GM19468 (cell line): ENCODE measurements at regions not wholly inside any gene's neighbourhood (a gene's known extent, or its start where the extent isn't known, plus 50 kb on each side); places are given as distances from the start of the nearest gene placed in this dataset.
"Not testable (repeated sequence)": the region's sequence is repeated elsewhere in the genome, so short reads cannot be mapped to it uniquely, and the experiment has no call there.

ENCODE experiments used
- ATAC-seq: cut with Tn5 transposase; IDR thresholded peaks from one replicate; pipeline ENCODE4 v1.9.1; 2021; ENCODE audit warnings: mild to moderate bottlenecking, moderate library complexity, moderate number of reproducible peaks; ENCODE audit not compliant: unreplicated experiment; ENCODE audit errors: extremely low read depth

DNA sequence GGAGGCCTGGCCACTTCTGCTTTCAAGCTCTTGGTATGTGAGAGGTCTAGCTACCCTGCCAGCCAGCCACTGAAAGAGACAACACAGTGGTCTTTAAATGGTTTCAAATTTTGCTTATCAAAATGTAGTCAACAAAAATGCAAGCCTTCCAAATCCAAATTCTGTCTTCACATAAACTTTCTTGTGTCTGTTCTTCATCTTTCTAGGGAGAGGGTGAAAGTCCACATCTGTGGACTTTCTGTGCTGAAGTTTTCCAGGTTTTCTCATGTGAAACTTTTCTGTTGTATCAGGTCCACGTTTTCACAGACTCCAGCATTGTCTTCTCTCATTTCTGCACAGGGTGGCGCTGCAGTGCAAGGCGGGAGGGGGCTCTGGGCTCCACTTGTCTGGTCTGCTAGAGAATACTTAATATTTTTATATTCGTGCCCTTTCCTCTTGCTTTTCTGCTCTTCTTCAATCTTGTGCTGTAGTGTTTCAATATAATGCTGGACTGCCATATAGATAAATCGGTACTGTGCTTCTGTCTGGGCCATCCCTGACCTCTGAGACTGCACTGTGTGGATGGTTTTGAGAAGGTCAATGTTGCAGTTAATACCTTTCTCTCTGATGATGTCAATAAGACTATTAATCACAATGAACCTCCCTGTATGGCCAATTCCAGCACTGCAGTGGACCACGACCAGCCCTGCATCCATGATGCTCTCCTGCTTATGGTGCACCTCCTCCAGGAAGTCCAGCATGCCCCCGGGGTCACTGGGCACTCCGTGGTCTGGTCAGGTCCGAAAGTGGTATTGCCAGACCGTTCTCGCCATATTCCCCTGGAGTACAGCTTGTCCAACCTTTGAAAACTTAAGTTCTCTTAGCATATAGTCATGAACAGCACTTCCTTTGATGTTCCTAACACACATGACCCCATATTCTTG lies 161.6 kb upstream of the TNFAIP3 start:
- ATAC-seq, result no peak

DNA sequence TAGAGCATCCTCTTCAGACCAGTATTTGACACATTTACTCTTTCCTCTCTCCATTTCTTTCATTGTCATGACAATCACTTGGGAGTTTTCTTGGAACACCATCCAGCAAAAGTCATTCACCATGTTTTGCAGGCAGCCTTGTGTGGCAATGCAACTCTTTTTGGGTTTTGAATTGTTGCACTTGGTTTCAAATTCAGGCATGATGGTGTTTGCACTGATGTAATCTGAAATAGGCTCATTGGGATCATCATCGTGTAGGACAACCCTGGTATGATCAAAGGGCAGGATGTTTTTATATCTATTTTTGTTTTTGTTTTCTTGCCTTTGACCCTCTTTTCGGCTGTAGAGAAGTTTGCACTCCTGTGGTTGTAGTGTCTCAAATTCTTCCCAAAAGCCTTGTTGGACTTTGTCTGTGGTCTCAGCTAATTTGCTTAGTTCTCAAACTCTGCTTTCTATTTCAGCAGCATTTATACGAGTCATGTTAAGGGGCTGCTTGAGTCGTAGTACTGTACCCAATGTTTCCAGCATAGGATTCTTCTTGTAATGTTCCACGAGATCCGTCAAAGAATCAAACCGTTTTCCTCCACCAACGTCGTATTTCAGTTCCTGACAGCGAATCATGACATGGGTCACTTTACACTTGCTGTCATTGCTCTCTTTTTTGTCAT lies 160.8 kb upstream of the TNFAIP3 start:
- no peak for ATAC-seq

DNA sequence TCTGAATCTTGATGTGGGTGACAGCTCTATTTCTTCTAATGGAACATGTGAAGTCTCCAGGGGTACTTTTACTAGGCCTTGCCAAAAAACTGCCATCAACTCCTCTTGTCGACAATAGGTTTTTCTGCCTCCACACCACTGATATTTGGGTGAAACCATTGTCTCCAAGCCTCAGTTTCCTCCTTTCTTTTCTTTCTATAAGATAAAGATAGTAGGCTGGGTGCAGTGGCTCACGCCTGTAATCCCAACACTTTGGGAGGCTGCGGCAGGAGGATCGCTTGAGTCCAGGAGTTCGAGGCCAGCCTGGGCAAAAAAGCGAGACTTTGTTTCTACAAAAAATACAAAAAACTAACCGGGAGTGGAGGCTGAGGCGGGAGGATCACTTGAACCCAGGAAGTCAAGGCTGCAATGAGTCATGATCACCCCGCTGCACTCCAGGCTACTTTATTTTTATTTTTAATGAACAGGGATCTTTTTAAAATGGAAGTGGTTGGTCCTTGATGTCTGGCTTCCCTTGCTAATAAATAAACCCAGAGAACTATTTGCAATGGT lies 159.9 kb upstream of the TNFAIP3 start:
- no peak for ATAC-seq

DNA sequence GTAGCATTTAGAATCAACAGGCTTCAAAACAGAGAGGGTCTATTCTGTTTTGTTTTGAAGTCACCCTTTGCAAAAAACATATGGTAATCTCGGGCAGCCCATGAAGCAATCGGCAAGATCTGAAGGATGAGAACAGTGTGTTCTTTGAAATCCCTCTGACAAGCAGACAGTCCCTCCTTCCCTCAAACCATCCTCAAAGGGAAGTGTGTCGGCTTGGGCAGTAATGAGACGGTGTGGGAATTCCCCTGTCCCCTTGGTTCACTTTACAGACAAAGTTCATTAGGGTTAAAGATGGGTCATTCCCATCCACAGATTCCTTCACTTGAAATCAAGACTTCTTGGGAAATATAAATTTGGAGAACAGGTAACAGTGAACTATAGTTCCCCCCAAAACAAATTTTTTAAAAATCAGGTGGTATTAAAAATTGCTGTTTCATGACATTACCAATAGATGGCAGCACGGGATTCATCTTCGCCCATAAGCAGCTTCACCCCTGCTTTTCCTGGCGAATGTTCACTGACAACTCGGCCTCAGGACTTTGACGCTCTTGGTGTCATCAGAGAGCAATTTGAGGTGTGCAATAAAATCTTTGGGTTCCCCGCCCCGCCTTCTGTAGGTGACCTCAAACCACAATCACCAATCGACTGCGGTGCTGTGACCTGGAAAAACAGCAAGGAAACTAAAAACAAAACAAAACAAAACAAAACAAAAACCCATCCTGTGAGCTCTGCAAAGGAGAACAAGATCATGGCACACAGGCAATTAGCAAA lies 159.3 kb upstream of the TNFAIP3 start:
- peak; percentile 25 for ATAC-seq

DNA sequence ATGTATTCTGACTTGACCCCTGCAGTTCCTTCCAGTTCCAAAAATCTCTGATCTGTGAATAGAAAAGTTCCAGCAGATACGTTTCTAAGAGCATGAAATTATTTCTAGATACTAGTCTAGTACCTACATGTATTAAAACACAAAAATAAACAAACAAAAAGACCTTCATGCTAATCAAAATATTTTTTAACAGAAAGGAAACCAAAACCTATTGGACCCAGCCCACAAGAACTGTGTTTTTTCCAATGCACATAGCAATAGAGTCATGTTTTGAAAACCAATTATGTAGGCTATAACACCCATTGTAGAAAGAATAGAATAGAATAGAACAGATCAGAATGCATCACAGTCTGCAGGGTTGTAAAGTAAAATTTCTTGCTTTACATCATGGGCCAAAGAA lies 158.6 kb upstream of the TNFAIP3 start:
- ATAC-seq, result no peak

DNA sequence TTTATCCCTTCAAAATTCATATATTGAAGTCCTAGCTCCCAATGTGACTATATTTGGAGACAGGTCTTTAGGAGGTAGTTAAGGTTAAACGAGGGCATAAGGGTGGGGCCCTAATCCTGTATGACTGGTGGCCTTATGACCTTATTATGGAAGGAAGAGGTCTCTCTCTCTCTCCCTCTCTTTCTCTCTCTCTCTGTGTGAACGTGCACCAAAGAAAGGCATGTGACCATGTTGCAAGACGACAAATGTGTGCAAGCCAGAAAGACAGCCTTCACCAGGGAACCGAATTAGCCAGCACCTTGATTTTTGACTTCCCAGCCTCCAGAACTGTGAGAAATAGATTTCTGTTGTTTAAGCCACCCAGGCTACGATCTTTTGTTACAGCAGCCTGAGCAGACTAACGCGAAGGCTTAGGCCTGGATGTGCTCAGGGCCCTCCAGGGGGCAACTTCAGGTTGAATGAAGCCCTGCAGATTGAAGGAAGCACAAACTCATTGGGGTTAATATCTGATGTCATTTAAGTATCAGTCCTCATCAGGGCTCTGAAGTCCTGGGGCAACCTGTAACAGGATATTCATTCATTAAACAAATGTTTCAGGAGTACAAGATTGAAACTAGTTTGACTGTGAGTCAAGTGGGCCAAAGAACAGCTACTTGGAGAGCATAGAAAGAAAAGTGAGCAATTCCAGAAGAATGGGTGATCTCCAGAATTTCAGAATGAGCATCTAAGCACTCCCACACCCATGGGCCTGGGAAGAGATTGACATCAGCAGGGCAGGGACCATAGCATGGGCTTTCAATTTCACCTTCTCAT lies 157.4 kb upstream of the TNFAIP3 start:
- ATAC-seq, result no peak

DNA sequence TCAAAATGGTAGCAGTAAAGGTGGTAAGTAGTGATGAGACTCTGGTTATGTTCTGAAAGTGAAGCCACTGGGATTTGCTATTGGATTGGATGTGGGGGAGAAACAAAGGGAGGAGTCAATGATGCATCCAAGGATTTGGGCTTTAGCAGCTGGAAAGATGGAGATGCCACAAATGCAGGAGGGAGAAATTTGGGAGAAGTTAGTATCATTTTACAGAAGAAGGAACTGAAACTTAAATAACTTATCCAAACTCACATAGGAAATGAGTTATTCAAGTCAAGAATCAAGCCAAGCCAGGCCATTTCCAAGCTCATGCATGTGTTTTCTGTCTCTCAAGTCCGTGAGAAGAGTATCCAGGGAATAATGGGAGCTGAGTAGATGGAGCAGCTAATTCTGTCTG lies 155.1 kb upstream of the TNFAIP3 start:
- ATAC-seq, result no peak

DNA sequence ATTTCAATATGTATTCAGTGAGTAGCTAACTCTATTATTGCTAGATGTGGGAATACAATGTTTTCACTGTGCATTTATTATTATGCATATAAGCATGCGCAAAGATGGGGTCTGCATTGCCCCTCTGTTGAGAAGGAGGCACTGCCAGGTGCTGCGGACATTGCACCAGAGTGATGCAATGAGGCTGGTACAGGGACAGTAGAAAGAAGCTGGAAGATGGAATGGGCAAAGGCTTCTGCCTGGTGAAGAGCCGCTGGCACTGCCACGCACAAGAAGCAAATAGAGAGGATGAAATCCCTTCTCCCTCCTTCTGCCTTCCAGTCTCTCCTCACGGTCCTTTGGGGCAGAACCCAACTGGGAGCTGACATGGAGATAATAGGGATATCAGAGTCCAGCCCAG lies 154.5 kb upstream of the TNFAIP3 start:
- no peak for ATAC-seq

DNA sequence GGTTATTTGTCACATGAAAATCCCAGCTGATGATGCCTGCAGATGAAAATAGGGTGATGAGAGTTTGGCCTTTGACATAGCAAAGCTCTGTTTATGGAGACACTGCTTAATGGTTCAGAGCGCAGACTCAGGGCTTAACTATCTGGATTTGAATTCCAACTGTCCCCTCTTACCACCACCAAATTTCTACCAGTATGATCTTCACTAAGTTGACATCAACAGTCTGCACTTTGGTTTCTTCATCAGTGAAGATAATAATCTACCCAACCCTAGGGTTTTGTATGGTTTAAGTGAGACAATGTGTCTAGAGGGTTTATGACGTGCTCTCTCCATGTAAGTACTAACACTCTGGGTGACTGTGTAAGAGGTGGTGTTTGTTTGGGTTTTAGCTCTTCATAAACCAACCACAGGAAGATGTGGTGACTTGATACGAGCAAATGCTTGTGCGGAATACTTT lies 151.4 kb upstream of the TNFAIP3 start:
- no peak for ATAC-seq

DNA sequence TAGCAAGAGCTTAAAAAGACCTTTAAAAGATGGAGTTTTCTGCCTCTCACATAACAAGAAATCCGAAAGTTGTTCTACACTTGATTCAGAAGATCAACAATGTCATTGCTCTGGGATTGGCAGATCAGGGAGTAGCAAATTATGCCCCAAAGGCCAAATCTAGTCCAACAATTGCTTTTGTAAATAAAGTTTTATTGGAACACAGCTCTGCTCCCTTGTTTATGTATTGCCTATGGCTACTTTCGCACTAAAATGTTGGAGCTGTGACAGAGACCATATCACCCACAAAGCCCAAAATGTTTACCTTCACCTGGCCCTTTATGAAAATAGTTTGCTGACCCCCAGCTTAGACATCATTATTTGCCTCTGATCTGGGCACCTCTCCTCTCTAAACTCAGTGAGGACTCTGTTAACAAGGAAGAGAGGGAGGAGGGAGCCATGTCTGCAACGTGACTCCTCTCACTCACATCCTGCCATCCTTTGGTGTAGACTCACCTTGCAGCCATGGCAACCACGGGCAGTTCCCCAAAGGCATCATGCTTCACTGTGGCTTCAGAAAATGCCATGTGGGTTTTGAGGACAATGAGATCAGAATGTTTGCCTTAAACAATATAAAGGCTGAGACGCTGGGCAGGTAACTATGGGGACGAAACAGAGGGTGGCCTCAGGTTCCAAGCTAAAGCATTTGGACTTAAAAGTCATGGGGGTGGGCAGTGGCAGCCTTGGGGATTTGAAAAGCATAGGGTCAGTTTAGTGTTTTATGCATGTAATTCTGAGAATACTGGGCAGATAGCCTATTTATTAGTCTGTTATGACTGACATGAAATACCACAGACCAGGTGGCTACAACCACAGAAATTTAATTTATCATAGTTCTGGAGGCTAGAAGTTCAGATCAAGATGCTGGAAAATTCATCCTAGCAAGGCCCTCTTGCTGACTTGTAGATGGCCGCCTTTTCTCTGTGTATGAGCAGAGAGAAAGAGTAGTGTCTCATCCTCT lies 149.7 kb upstream of the TNFAIP3 start:
- no peak for ATAC-seq

DNA sequence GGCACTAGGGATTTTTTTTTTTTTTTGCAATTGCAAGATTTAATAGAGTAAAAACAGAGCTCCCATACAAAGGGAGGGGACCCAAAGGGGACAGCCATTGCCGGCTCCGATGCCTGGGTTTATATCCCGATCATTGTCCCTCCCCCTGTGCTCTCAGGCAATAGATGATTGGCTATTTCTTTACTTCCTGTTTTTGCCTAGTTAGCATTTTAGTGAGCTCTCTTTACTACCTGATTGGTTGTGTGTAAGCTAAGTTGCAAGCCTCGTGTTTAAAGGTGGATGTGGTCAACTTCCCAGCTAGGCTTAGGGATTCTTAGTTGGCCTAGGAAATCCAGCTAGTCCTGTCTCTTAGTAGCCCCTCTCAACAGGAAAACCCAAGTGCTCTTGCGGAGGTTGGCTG lies 148.2 kb upstream of the TNFAIP3 start:
- ATAC-seq, result not testable (repeated sequence)

DNA sequence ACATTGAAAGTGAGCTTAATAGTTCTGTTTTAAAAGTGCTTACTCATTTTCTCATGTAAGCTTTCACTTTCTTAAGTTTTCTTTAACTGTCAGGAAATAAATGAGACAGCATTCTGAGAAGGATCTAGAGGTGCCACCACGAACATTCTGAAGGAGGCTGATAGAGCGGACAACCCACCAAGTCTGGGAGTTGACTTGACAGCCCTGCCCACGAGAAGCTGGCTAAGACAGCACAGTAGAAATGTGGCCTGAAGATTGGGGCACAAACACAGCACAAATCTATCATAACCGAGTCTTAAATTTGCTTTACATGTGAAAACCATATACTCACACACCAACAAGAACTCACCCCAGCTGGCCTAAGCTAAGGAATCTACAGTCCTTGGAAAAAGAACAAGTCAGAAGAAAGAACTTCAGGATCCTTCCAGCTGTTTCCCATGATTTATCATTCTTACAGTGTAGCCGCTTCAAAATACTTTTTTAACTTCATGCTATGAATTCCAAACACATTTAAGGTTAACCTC lies 144.2 kb upstream of the TNFAIP3 start:
- no peak for ATAC-seq

DNA sequence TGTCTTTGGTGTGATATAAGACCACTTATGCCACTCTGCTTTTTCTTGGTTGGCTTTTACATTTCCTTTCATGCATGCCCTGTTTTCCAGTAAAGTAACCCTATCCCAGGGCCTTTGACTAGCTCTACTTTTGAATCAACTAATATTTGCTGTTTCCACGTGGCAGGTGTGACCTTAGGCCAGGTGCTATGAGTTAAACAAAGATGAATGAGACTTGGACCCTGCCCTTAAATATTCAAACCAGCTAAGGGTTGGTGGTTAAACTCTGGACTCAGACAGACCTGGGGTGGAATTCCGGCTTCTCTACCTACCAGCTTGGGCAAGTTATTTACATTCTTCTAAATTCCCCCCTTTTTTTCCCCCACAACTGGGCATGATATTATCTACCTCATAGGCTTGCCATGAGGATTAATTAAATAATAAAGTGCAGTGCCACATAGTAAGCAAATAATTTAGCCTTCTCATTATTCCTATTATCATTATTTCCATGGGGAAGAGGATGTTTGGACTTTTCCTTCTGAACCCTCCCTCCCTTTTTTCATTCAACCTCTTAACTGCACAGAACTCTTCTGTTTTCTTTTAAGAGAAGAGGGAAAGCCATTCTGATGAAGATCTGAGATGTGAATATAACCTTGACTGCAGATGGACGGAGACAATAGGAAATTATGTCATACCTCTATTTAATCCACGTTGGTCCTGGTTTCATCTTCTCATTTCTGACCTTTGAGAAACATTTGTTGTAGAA lies 143.6 kb upstream of the TNFAIP3 start:
- no peak for ATAC-seq

DNA sequence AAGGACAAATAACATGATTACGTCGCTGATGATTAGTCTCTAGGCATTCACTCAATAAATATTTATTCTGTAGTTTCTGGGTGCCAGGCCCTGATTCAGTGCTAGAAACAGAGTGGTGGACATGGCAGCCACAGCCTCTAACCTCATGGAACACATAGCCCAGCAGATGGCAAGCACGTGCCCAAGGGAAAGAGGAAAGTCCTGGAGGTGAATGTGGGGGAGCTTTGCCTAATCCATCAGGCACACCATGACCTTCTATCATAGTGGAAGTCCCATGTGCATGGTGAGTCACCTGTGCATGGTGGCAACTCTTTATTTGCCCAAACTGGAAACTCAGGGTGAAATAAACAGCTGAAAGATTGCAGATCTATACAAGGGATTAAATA lies 143.0 kb upstream of the TNFAIP3 start:
- ATAC-seq, result no peak

DNA sequence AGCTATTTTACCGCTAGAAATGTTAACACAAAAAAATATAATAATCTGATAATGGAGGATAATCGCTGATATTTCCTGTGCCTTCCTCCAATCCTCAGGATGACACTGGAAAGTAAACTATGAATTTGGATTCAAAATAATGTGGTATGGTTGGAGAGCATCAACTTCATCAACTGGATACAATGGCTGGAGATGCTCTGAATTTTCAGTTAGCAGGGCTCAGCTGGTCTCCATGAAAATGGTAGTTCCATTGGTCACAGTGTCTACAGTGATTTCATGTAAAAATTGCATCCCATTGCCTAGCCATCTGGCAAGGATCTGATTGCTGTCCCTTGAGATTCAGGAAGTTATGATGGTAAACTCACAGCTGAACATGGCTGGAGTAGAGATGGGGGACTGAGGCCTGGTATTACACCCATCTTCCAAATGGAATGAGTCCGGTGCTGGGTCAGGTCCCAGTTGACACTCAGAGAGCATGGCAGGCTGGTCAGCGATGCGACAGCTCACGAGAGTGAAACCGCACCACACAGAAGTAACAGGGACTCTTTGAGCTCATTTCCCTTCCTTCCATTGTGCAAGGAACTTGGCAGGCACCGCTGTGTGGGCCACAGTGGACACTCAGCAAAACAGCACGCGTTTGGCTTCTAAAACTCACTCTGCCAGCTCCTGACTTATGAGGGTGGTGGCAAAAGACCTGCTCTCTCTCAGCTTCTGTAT lies 142.4 kb upstream of the TNFAIP3 start:
- ATAC-seq, result no peak

DNA sequence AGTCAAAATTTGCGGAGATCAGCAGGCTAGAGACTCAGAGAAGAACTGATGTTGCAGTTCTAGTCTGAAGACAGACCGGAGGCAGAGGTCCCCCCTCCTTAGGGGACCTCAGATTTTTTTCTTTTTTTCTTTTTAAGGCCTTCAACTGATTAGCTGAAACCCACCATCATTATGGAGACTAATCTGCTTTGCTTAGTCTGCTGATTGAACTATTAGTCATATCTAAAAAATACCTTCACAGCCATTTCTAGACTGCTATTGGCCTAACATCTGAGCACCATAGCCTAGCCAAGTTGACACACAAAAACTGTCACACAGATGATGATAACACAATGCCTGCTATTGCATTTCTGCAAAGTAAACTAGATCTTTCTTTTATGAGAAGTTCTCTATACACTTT lies 141.1 kb upstream of the TNFAIP3 start:
- ATAC-seq, result no peak

DNA sequence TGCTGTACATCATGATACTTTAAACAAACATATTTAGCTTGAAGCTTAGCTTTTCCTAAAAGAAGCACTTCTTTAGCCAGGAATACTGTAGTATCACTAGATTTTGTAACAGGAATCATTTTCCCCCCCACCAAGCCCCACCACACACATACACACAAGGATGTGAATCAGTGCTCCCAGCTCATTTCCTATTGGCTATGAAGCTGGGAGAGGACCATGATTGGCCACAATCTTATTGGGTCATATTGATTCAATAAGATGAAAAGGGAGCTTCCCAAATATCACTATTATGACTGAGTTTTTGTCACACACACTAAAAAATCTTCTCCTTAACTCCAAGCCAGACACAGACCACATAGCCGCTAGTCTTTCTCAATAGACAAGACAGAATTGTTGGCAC lies 140.5 kb upstream of the TNFAIP3 start:
- no peak for ATAC-seq
